Endothelial cell of umbilical vein (primary cell): ENCODE measurements at regions not wholly inside any gene's neighbourhood (a gene's known extent, or its start where the extent isn't known, plus 50 kb on each side); places are given as distances from the start of the nearest gene placed in this dataset.
"Not testable (repeated sequence)": the region's sequence is repeated elsewhere in the genome, so short reads cannot be mapped to it uniquely, and the experiment has no call there.

Experiments
- BruUV-seq: library from RNA; stranded (reverse); fragments of 400-500 nt; replicated peaks from 2 replicates; lab custom pipeline; 2021; lab: Mats Ljungman, UMichigan
- CTCF ChIA-PET: fragments of 300-600, 350-600 bp; sonication (Branson Sonifier 250); formaldehyde crosslinking; loops from one replicate; lab custom pipeline; 2021; ENCODE audit warnings: antibody characterized with exemption, inconsistent platforms; lab: Charles Lee
- POLR2A ChIA-PET: fragments of 300-600, 350-600 bp; sonication (Branson Sonifier 250); formaldehyde crosslinking; loops from one replicate; lab custom pipeline; 2021; ENCODE audit warnings: antibody characterized with exemption, inconsistent platforms; lab: Charles Lee
- DNase-seq: peaks from one replicate; pipeline ENCODE4 v3.0.0-alpha.2; 2011; ENCODE audit warnings: low read depth, low spot score
- FAIRE-seq: peaks from 2 replicates; lab custom pipeline; 2011; peaks lifted over from hg19 to GRCh38; lab: Jason Lieb, UNC
- H2AFZ ChIP-seq: 2 replicates; pipeline ENCODE4 v1.6.0; 2012; ENCODE audit warnings: low read depth, low read length, control low read depth, inconsistent platforms
- H3K27ac ChIP-seq: 2 replicates; pipeline ENCODE4 v1.5.1; 2011; ENCODE audit warnings: low read depth, mild to moderate bottlenecking, control low read depth, low read length, moderate library complexity; ENCODE audit not compliant: insufficient read depth
- H3K27me3 ChIP-seq, 2 experiments: 2 replicates each; pipeline versions ENCODE4 v1.6.0 to v1.6.1; 2011; ENCODE audit warnings: low read length in 2 of 2, mixed read lengths in 1 of 2; ENCODE audit not compliant: control insufficient read depth in 2 of 2, insufficient read depth in 2 of 2
- H3K36me3 ChIP-seq, 2 experiments: 2 replicates in 1 of 2; 3 replicates in 1 of 2; pipeline ENCODE4 v1.5.1; 2011; ENCODE audit warnings: low read length in 2 of 2, mild to moderate bottlenecking in 1 of 2, moderate library complexity in 1 of 2; ENCODE audit not compliant: control insufficient read depth in 2 of 2, insufficient read depth in 2 of 2; ENCODE audit errors: extremely low read depth in 1 of 2
- H3K4me1 ChIP-seq: 3 replicates; pipeline ENCODE4 v1.5.1; 2011; ENCODE audit warnings: mild to moderate bottlenecking, low read length; ENCODE audit not compliant: control insufficient read depth, insufficient read depth; ENCODE audit errors: extremely low read depth
- H3K4me2 ChIP-seq: 2 replicates; pipeline ENCODE4 v1.6.1; 2011; ENCODE audit warnings: low read length, control low read depth, mixed read lengths; ENCODE audit not compliant: insufficient read depth
- H3K4me3 ChIP-seq, 3 experiments: fragments of 200-600 bp in 1 of 3; sonication (generic), shearing (Covaris generic) in 1 of 3; replicated peaks in 1 of 3; 2 replicates each; pipeline ENCODE4 v1.5.1; 2011 to 2016; ENCODE audit warnings: control low read depth in 3 of 3, low read length in 3 of 3, mild to moderate bottlenecking in 2 of 3, inconsistent platforms in 1 of 3, low read depth in 1 of 3, moderate library complexity in 1 of 3; ENCODE audit not compliant: insufficient read depth in 1 of 3
- H3K79me2 ChIP-seq: 2 replicates; pipeline ENCODE4 v1.6.0; 2012; ENCODE audit warnings: low read length, inconsistent platforms; ENCODE audit not compliant: control insufficient read depth, insufficient read depth
- H3K9ac ChIP-seq: replicated peaks from 2 replicates; pipeline ENCODE3; 2011; ENCODE audit warnings: low read length, control low read depth; ENCODE audit not compliant: insufficient read depth; ENCODE audit errors: extremely low read depth
- H3K9me1 ChIP-seq: replicated peaks from 3 replicates; pipeline ENCODE4 v1.6.0; 2011; ENCODE audit warnings: mild to moderate bottlenecking, low read length; ENCODE audit not compliant: control insufficient read depth, insufficient read depth; ENCODE audit errors: extremely low read depth
- H3K9me3 ChIP-seq: replicated peaks from 2 replicates; pipeline ENCODE4 v1.5.1; 2012; ENCODE audit warnings: low read length, inconsistent platforms; ENCODE audit not compliant: control insufficient read depth, insufficient read depth
- H4K20me1 ChIP-seq: replicated peaks from 2 replicates; pipeline ENCODE3; 2011; ENCODE audit warnings: mild to moderate bottlenecking, low read length; ENCODE audit not compliant: control insufficient read depth, insufficient read depth; ENCODE audit errors: extremely low read depth
- EZH2 ChIP-seq: IDR thresholded peaks from 2 replicates; pipeline ENCODE4 v1.6.1; 2012; ENCODE audit warnings: borderline replicate concordance, low read depth, mild to moderate bottlenecking, moderate library complexity, low read length, inconsistent platforms; ENCODE audit not compliant: severe bottlenecking
- FOS ChIP-seq: IDR thresholded peaks from 2 replicates; pipeline ENCODE4 v1.6.1; 2011; ENCODE audit warnings: mild to moderate bottlenecking, low read length, moderate library complexity, borderline replicate concordance; ENCODE audit not compliant: insufficient read depth
- JUN ChIP-seq: IDR thresholded peaks from 2 replicates; pipeline ENCODE4 v1.6.1; 2011; ENCODE audit warnings: borderline replicate concordance, low read depth; ENCODE audit not compliant: insufficient read length, insufficient read depth
- MAX ChIP-seq: IDR thresholded peaks from 2 replicates; pipeline ENCODE4 v1.6.1; 2011; ENCODE audit not compliant: insufficient read depth, insufficient read length
- dilution Hi-C: fragments of 300-500 bp; cut with MboI; formaldehyde crosslinking; loops from one replicate; pipeline ENCODE4 v1.15.0; 2019; ENCODE audit warnings: low sequenced_read_pairs; ENCODE audit not compliant: extremely low pct_ligation_motif_present
- intact Hi-C: fragments of 100-400 bp; cut with micrococcal nuclease; formaldehyde crosslinking; loops from one replicate; pipeline ENCODE4 v1.10.0; 2022

GRCh38 chr14:40981247-40981646 is 625.4 kb upstream of the LRFN5 start:
- no peaks in the 10 kb centered on the region for H3K27me3 ChIP-seq
- dilution Hi-C loops, result no loop called here
- H3K9ac ChIP-seq, result no peak overlapping the region
- CTCF ChIA-PET, result no interaction called here
- no peaks in the 10 kb centered on the region for H3K36me3 ChIP-seq
- TF ChIP-seq MAX (no peak), EZH2 (no peak), FOS (no peak), JUN (no peak)
- DNase-seq (no peak), FAIRE-seq (no peak)
- H3K27ac ChIP-seq, result no peak overlapping the region
- intact Hi-C loops, result no loop called here
- no peaks in the 10 kb centered on the region for H3K9me1 ChIP-seq
- BruUV-seq, result no TSS peak
- no peaks in the 10 kb centered on the region for H4K20me1 ChIP-seq
- no peaks in the 10 kb centered on the region for H3K79me2 ChIP-seq
- no peak overlapping the region for H3K4me2 ChIP-seq
- H2AFZ ChIP-seq, result no peak overlapping the region
- POLR2A ChIA-PET, result no interaction called here
- no peaks in the 10 kb centered on the region for H3K4me1 ChIP-seq
- no peaks in the 10 kb centered on the region for H3K9me3 ChIP-seq
- H3K4me3 ChIP-seq, result no peak overlapping the region

GRCh38 chr14:40960257-40960656 is 646.4 kb upstream of the LRFN5 start:
- H3K36me3 ChIP-seq, H3K4me3 ChIP-seq, intact Hi-C loops, CTCF ChIA-PET, H3K4me1 ChIP-seq, BruUV-seq, H3K79me2 ChIP-seq, DNase-seq, H3K9ac ChIP-seq, H3K27ac ChIP-seq, dilution Hi-C loops, POLR2A ChIA-PET, H2AFZ ChIP-seq, H4K20me1 ChIP-seq, H3K9me3 ChIP-seq, H3K9me1 ChIP-seq, FAIRE-seq, H3K27me3 ChIP-seq, H3K4me2 ChIP-seq: not testable (repeated sequence)
